OCI-LY1 (cell line): ENCODE measurements at regions not wholly inside any gene's neighbourhood (a gene's known extent, or its start where the extent isn't known, plus 50 kb on each side); places are given as distances from the start of the nearest gene placed in this dataset.

Experiments used
- H2AFZ ChIP-seq: fragments of 200-600 bp; sonication (generic), shearing (Covaris generic); 2 replicates; pipeline ENCODE4 v1.6.0; 2014; ENCODE audit warnings: antibody characterized with exemption, mild to moderate bottlenecking, low read length
- H3F3A ChIP-seq: fragments of 200-600 bp; sonication (generic), shearing (Covaris generic); 2 replicates; pipeline ENCODE4 v1.6.0; 2014; ENCODE audit warnings: mild to moderate bottlenecking, antibody characterized with exemption, low read length, moderate library complexity; ENCODE audit not compliant: insufficient read depth
- H3K27ac ChIP-seq: fragments of 200-600 bp; sonication (generic); 2 replicates; pipeline ENCODE4 v1.5.1; 2014; ENCODE audit warnings: low read length, mixed run types, mild to moderate bottlenecking, low read depth; ENCODE audit not compliant: poor library complexity, severe bottlenecking
- H3K27me3 ChIP-seq: fragments of 200-600 bp; sonication (generic); 2 replicates; pipeline ENCODE4 v1.6.0; 2014; ENCODE audit warnings: antibody characterized with exemption, mild to moderate bottlenecking, low read length, moderate library complexity; ENCODE audit not compliant: insufficient read depth
- H3K36me3 ChIP-seq: fragments of 200-600 bp; sonication (generic); 2 replicates; pipeline ENCODE4 v1.6.1; 2014; ENCODE audit warnings: mild to moderate bottlenecking, antibody characterized with exemption, low read length, moderate library complexity, mixed read lengths; ENCODE audit not compliant: insufficient read depth
- H3K4me1 ChIP-seq: fragments of 200-600 bp; sonication (generic); 2 replicates; pipeline ENCODE4 v1.5.1; 2014; ENCODE audit warnings: mild to moderate bottlenecking, low read length, moderate library complexity; ENCODE audit not compliant: insufficient read depth, severe bottlenecking
- H3K4me2 ChIP-seq: fragments of 200-600 bp; sonication (generic), shearing (Covaris generic); 2 replicates; pipeline ENCODE4 v1.6.1; 2014; ENCODE audit warnings: low read length
- H3K4me3 ChIP-seq: fragments of 200-600 bp; sonication (generic); 2 replicates; pipeline ENCODE4 v1.5.1; 2014; ENCODE audit warnings: low read length, low read depth, mild to moderate bottlenecking, mixed read lengths; ENCODE audit not compliant: poor library complexity, severe bottlenecking
- H3K79me2 ChIP-seq: fragments of 200-600 bp; shearing (Covaris generic); 2 replicates; pipeline ENCODE4 v1.6.1; 2016; ENCODE audit warnings: mixed run types, low read length, mixed read lengths; ENCODE audit not compliant: insufficient read depth
- H3K9ac ChIP-seq: fragments of 200-600 bp; sonication (generic), shearing (Covaris generic); 2 replicates; pipeline ENCODE4 v1.6.1; 2014; ENCODE audit warnings: mild to moderate bottlenecking, low read length, mixed read lengths
- H3K9me2 ChIP-seq: fragments of 200-600 bp; sonication (generic), shearing (Covaris generic); 2 replicates; pipeline ENCODE4 v1.6.1; 2014; ENCODE audit warnings: low read depth, mild to moderate bottlenecking, low read length, mixed read lengths
- H3K9me3 ChIP-seq: fragments of 200-600 bp; shearing (Covaris generic); 2 replicates; pipeline ENCODE4 v1.6.1; 2014; ENCODE audit warnings: low read length, mixed read lengths
- H4K20me1 ChIP-seq: fragments of 200-600 bp; sonication (generic), shearing (Covaris generic); 2 replicates; pipeline ENCODE4 v1.6.0; 2016; ENCODE audit warnings: mild to moderate bottlenecking, low read length; ENCODE audit not compliant: insufficient read depth
- CTCF ChIP-seq: fragments of 200-600 bp; sonication (generic), shearing (Covaris generic); IDR thresholded peaks from 2 replicates; pipeline ENCODE4 v1.5.1; 2017; ENCODE audit warnings: mild to moderate bottlenecking, antibody characterized with exemption, low read length, moderate library complexity, mixed read lengths
- EZH2 ChIP-seq: fragments of 200-600 bp; sonication (generic), shearing (Covaris generic); IDR thresholded peaks from 2 replicates; pipeline ENCODE4 v1.8.0; 2017; ENCODE audit warnings: borderline replicate concordance, mixed run types, mild to moderate bottlenecking, antibody characterized with exemption, low read length, moderate library complexity, mixed read lengths

- Histone ChIP-seq H3K27ac (no peak overlapping the region), H3K4me1 (no peaks in the 10 kb centered on the region), H3K9me3 (no peaks in the 10 kb centered on the region), H4K20me1 (no peaks in the 10 kb centered on the region), H3K9me2 (no peaks in the 10 kb centered on the region), H3K27me3 (no peaks in the 10 kb centered on the region), H3K79me2 (no peaks in the 10 kb centered on the region), H3K9ac (no peak overlapping the region), H2AFZ (no peak overlapping the region), H3F3A (no peaks in the 10 kb centered on the region), H3K4me3 (no peak overlapping the region), H3K36me3 (no peaks in the 10 kb centered on the region), H3K4me2 (no peak overlapping the region)
- TF ChIP-seq CTCF (no peak), EZH2 (no peak)
These were observed 114.9 kb downstream of the C11orf91 start for GRCh38 chr11:33585586-33586209.

- H3K27me3 ChIP-seq, result no peaks in the 10 kb centered on the region
- H3K4me3 ChIP-seq, result no peak overlapping the region
- no peaks in the 10 kb centered on the region for H3K36me3 ChIP-seq
- TF ChIP-seq CTCF, result no peak
- TF ChIP-seq EZH2, result no peak
- no peaks in the 10 kb centered on the region for H3K9me3 ChIP-seq
- H3K9ac ChIP-seq, result no peak overlapping the region
- H3K79me2 ChIP-seq, result no peaks in the 10 kb centered on the region
- no peak overlapping the region for H3K4me2 ChIP-seq
- no peaks in the 10 kb centered on the region for H3K4me1 ChIP-seq
- H4K20me1 ChIP-seq, result no peaks in the 10 kb centered on the region
- H3K9me2 ChIP-seq, result no peaks in the 10 kb centered on the region
- H3K27ac ChIP-seq, result no peak overlapping the region
- no peaks in the 10 kb centered on the region for H3F3A ChIP-seq
- no peak overlapping the region for H2AFZ ChIP-seq
These were observed 117.8 kb downstream of the C11orf91 start for GRCh38 chr11:33582636-33583325.

- Histone ChIP-seq H3K9me3 (no peaks in the 10 kb centered on the region), H3K27ac (no peak overlapping the region), H3K4me1 (no peaks in the 10 kb centered on the region), H3K4me2 (no peak overlapping the region), H3K9ac (no peak overlapping the region), H4K20me1 (no peaks in the 10 kb centered on the region), H3K4me3 (no peak overlapping the region), H2AFZ (no peak overlapping the region), H3K36me3 (no peaks in the 10 kb centered on the region), H3K9me2 (no peaks in the 10 kb centered on the region), H3F3A (no peaks in the 10 kb centered on the region), H3K79me2 (no peaks in the 10 kb centered on the region), H3K27me3 (no peaks in the 10 kb centered on the region)
- TF ChIP-seq CTCF (no peak), EZH2 (no peak)
These were observed 121.5 kb downstream of the C11orf91 start for GRCh38 chr11:33579101-33579500.
